COLO668 (cell line): ENCODE measurements at regions not wholly inside any gene's neighbourhood (a gene's known extent, or its start where the extent isn't known, plus 50 kb on each side); places are given as distances from the start of the nearest gene placed in this dataset.

Source experiments
- DNase-seq: peaks from one replicate; lab custom pipeline; 2025; ENCODE audit not compliant: unreplicated experiment; lab: John Stamatoyannopoulos, UW

DNA sequence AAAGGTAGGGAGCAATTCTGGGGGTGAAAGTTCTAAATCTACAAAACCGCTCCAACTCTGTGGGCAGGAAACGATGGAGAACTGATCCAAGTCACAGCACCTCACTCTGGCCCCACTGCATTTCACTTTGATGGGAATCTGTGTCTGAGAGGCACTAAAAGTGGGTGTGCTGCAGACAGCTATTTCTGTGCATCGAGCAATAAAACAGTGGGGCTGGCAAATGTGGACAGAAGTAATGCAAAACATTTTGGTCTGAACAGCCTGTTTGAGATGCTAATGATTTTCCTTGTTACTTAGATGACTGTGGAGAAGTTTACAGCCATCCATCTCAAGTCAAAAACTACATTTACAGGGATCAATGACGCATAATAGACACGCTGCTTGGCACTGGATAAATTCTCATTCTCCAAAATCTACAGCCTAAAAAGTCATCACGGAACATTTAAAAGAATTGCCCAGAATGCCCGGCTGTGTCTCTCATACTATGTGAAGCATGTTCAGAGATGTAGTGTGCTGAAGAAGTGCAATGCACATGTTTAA is 1671.6 kb upstream of the TENM3 start:
- DNase-seq = no peak

DNA sequence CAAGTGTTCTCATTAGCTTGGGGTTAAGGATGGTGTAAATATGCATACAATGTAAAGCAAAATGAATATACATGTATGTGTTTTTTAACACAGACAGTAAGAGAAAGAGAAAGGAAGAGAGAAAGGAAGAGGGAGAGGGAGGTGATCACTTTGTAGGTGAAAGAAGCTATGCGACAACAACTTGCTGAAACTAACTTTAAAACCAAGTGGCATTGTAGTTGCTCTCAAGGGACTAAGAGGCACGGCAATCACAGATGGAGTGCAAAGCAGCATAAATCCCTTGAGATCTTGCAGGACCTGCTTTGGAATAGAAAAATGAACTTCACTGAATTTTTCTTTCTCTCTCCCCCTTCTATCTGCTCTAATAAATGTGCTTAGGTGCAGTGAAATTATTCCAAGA is 1665.0 kb upstream of the TENM3 start:
- DNase-seq = no peak

DNA sequence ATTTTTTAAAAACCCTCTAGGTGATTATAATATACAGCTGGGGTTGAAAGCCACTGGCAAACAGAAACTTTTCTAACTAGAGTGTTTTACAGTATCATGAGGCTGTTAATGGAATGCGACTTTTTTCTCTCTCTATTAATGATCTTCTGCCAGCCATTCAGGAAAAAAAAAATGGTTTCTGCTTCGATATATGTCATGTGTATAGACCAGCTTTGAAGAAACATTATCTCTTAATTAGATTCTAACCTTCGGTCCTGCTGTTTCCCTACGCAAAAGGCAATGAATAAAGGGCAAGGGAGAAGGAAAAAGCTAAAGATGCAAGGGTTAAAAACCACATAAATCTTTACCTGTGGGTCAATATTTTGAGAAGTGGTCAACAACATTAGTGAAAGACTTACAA is 1662.1 kb upstream of the TENM3 start:
- no peak for DNase-seq

DNA sequence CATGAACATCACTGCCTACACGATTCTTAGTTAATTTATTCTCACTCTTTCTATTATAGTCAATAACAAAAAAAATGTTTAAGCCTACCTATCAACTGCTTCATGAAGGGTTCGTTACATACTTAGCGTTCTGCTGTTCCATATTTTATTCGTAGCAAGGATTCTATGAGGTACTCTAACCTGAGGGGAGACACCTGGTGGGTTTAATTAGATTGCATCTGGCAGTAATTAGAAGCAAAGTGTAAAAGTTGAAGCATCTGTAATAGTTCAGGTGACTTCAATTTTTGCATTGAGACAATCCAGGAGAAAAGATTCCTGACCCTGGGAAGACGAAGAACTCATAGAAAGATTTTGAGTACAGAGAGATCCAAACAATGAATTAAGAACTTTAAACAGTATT is 1655.8 kb upstream of the TENM3 start:
- DNase-seq = no peak

DNA sequence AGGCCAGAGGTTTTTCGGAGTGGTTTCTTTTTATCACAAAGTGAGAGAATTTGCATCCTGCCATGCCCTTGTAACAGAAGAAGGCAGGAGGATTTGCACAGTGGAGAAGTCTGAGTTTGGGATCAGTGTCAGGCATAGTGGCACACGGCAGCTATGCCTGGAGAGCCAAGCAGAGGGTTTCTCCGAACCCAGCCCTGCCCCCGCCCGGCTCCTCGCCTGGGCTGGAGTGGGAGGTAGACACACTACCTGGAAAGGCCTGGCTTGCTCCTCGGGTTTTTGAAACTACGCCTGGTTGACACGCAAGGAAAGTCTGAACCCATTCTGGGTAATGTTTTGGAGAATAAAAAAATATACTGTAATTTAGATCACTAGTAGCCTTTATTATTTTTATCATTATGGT is 1653.6 kb upstream of the TENM3 start:
- DNase-seq = no peak

DNA sequence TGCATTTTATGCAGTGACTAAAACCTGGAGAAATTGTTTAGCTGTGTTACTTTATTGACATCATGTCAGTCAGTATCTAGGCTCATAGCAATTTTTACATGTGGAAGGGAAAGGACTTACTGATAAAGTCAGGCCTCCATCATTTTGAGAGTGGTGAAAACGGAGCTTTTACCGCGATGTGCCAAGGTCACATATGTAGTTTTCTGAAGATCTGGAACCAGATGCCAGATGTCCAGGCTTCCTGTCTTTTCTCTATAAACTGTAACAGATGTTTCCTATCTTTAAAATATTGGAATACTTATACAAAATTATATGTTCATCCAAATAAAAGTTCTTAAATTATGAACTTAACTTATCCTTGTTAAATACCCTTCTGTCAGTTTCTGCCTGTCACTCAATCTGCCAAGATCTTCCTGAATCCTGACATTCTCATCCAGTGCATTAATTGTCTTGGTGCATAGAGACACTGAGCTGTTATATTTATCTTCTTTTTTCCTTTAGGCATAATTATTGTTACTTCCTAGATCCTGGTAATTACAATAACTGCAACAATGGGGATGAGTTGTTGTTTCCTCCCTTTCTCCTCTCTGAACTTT is 1646.2 kb upstream of the TENM3 start:
- no peak for DNase-seq

DNA sequence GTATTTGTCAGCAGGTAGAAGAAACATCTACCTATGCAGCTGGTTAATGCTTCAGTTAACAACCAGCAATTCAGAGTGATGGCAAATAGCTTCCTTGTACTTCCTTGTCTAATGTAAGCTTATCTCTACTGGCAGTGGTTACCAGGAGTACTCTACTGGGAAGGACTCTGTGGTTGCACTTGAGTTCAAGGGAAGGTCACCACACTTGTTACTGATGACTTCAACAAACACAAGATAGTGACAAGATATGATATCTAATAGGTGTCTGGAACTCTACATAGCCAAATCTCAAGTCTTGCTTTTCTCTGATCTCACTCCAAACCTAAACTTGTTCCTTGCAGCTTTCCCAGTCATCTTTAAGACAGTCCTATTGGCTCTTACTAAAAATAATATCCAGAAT is 1644.9 kb upstream of the TENM3 start:
- no peak for DNase-seq

DNA sequence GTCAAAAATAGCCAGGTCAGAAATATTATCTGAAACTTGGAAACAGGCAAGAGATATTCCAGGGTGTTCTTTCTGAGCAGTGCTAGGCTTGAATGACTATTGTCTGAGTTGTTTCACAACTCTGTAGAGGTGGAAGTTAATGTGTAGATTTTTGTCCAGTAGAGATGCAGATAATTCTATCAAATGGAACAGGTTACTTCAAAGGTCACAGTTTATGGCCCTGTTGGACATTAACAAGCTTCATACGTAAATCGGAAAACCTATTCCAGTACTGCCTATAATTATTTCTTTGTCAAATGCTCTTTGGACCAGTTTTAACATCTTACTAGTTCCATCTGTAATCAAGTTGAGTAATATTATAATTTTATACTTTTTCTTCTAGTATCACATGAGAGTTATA is 1639.4 kb upstream of the TENM3 start:
- no peak for DNase-seq

DNA sequence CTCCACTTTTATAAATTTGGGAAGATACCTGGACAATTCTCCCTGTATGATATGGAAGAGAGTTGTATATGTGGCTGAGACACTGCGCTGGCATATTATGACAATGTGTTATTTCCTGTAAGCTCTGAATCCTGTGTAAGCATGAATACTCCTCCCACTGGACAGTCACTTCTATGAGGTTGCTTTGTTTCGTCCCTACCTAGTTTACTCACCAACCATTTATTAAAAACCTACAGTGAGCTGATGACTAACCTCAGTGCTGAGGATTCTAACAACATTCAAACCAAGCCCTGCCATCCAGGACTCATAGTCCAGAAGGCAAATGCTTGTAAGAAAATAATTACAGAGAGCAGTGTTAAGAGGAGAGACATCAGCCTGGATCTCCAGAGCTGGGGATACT is 1632.9 kb upstream of the TENM3 start:
- DNase-seq = no peak

DNA sequence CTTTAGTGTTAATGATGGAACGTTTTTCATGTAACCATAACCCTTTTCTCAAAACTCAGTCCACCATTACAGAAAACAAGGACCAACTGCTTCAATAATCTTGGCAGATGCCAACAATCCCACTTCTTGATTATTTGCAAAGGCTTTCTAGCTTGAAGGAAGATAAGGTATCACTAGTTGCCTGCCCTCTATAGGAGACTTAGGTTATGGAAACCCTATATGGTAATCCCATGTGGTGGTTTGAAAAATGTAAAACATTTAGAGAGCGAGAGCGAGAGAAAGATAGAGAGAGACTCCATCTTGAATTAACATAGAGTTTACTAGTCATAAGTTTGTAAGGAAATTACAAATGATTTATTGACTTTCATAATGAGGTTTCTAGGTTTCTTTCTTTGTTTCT is 1627.5 kb upstream of the TENM3 start:
- no peak for DNase-seq

DNA sequence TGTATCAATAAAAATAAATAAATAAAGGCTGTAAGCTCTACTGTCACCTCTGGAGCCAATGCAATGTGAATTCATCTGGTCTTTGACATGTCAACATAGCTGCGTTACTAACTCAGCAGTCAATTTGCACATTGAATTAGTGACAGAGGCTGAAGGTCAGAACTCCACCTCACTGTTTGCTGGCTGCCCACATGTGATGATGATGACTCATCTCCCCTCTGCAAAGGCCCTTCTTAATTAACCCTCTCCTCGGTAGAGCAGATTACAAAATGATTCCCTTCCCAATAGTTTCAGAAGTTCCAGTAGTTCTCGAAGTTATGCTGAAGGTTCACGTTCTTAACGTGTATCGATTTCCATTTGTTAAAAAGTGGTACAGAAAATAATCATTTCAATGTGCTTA is 1626.0 kb upstream of the TENM3 start:
- peak; percentile 7 for DNase-seq

DNA sequence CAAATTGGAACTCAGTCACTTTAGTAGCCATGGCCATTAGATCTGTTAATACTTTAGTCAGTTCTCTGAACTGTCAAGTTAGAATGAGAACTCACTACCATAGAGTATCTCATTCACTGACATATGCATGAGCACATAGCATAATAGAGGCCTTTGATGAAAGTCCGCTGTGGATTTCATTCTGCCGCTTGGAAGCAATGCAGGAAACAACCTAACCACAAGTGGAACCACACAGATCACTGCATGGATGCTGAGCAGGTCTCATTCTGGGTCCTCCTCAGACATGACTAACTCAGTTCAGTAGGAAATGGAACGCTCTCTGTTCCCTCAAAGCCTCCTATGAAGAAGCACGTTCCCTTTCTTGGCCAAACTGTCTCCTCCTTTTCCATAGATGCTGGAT is 1624.8 kb upstream of the TENM3 start:
- no peak for DNase-seq

DNA sequence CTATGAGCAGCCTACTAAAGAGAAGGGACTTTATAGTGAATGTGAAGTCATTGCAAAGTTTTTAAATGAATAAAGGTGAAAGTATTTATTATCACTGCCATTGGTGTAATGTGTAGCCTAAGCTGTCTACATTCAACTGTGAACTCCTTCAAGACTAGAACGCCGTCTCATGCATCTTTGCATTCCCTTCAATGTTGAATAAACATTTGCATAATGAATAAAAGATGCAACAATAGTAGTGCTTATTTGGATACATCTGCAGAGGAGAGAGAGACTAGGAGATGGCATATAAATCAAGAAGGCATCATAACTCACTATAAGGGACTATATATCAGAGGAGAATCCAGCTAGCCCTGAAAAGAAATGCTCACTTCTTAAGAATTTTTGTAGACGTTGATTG is 1623.8 kb upstream of the TENM3 start:
- no peak for DNase-seq

DNA sequence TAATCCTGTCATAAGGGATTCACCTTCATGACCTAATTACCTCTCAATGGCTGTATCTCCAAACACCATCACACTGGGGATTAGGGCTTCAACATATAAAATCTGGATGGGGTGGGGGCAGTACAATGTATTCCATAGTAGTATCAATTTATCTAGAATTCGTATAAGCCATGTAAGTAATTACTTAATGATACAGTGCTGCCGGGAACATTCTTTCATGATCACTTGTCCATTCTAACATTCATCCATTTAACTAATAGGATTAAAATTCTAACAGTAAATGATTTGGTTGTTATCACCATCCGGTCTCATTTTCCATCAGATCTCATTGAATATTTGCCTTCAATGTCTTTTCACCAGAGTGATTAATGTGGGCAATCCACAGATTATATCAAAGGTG is 1620.9 kb upstream of the TENM3 start:
- no peak for DNase-seq

DNA sequence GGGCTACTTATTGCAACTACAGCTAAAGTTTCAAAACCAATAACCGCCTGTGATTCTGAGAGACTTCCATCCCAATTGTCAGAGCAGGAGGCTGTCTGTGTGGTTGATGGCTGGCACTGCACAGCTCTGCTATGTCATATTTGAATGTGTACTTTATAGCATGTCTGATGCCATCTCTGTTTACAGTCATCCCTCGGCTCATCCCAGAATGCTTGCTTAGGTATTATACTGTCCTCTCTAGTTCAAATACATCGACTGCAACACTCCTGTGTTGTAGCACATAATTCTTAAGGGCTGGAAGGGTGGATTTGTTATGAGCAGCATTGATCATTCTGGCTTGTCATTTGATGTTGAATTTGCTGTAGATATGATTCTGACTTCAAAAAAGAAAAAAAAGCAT is 1617.5 kb upstream of the TENM3 start:
- DNase-seq = no peak

DNA sequence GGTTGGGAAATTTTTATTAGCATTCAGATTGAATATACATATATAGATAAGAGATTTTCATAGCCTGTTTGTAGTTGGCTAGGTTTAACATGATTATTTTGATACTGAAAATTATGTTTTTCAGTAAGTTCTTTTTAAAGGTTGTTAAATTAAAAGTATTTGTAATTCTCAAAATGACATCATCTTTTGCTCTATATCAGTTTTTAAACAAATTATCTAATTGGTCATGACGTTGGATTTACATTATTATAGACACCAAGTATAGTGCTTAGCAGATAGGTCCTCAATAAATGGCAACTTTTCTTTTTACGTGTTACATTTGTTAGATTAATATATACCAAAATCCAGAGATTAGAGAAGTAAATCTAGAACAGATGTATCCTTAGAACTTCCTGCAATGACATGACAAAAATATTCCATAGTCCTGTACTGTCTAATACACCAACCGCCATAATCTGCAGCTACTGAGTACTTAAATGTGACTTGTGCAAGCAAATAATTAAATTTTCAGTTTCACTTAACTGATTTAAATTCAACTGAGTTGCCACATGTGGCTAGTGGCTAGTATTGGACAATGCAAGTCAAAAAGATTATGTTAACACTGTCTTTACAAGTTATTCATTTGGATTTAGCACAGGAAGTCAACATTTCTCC is 1613.1 kb upstream of the TENM3 start:
- no peak for DNase-seq

DNA sequence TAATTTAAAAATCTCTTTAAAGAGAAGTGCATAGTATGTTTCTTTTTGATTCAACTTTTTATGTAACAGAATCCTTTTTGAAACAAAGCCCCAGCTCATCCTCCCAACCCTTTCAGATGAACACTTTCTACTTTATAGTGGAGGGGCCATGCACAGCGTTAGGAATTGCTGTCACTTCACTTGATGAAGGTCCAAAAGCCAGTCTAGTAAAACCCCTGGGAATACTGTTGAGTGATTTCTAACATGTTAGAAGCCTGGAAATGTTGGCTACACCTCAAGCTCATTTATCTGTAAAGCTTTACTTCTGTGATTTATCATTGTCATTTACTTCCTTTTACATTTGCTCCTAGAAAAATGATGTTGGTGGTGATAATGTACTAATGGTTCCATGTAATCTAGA is 1608.9 kb upstream of the TENM3 start:
- DNase-seq = no peak

DNA sequence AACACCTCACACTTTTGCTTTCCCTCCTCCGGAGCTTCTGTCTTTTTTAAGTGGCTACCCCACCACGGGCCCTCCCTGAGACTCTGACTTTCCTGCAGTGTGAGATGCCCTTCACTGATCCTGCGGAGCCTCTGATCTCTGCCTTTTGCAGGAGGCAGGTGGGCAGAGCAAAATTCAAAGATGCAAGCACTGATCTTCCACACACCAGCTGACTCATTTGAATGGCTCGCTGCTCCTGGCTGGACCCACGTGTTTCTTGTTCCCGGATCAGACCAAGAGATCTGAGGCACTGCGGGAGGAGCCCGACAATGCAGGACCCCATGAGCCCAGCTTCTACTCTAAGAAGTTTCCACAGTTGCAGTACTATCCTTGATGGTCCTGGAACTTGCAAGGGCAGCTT is 1607.9 kb upstream of the TENM3 start:
- DNase-seq = no peak

DNA sequence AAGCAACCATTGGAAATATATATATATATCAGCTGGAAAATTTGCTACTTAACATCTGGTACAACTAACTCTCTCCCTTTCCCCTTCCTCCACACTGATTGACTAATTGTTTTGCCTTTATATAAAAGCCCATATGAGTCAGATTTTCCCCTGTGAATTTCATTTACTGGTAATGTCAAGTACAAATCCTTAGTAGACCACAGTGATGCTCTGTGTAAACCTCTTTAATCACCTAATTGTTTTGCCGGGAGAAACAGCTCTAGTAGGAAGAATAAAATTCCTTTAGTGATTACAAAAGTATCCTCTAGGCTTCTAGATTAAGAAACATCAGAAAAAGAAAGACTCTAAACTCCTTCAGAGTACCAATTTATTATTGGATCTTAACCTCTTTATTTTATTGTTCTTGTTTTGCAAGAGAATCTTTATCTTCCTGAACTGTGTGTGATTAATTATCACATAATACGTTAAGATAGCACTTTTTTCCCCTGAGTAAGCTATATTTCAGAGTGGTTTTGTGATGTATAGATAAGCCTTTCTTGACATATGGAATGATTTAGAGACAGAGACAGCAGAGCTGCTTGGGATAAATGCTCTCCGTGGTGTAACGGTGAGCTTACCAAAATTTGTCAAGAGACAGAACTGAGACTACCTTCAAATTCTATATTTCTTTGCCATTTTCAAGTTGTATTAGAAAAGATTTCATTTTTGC is 1606.4 kb upstream of the TENM3 start:
- no peak for DNase-seq

DNA sequence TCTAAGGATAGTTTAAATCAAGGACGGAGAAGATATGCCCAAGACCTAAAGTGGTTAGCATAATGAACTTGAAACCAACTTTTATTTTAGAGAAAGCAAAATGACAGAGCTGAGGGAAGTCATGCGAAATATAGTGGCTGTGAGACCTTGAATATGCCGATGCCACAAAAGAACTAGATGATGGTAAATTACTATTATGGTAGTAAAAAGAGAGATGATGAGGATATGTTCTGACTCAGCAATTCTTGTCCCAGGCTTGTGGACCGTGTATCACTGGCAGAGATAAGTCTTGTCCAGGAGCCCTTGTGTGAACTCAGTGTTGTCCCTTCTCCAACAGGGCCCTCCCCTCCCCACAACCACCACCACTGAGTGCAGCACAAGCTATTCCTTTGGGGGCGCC is 1605.6 kb upstream of the TENM3 start:
- no peak for DNase-seq

DNA sequence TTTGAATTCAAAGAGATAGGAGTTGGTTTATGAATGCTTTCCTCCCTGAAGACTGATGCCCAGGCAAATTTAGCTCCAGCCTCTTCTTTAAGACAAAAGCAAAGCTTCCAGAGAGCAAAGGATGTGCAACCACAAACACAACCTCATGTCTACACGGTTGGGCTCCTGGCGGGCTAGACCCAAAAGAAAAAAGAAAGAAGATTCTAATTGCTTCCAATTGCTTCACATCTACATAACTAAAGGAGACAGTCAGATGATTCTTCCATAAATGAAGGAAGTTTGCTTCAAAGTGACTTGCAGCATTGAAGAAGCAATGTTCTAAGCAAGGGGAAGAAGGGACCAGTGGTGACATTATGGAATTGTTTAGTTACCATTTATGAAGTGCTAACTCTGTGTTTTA is 1603.0 kb upstream of the TENM3 start:
- DNase-seq = no peak

DNA sequence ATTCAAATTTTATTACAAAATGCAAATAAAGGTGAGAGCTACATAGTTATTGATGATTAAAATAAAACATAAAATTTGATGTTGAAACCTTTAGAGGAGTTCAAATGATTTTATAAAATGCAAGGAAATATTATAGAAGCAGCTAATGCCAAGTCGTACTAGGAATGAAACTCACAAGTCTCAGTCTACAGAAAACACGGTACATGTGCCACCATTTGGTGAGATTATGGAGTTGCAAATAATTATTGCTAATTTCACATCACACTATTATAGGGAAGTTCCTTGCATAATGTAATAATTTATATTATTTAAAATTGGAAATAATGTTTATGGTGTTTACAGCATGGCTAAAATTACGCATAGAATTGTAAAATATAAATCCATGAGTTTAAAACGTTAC is 1601.7 kb upstream of the TENM3 start:
- no peak for DNase-seq
